C4-2B (cell line): ENCODE measurements at regions not wholly inside any gene's neighbourhood (a gene's known extent, or its start where the extent isn't known, plus 50 kb on each side); places are given as distances from the start of the nearest gene placed in this dataset.

ENCODE experiments used
- ZFX ChIP-seq: fragments of 450-650 bp; IDR thresholded peaks from 2 replicates; pipeline ENCODE4 v1.6.1; 2017
- TF ChIP-seq, protein P1 (sequence below): fragments of 450-650 bp; conservative IDR thresholded peaks from 2 replicates; pipeline ENCODE4 v1.5.1; 2017; ENCODE audit warnings: mild to moderate bottlenecking

GRCh38 chr6:92243315-92243714 lies 1176.0 kb downstream of the EPHA7 start:
- TF ChIP-seq, protein P1, sequence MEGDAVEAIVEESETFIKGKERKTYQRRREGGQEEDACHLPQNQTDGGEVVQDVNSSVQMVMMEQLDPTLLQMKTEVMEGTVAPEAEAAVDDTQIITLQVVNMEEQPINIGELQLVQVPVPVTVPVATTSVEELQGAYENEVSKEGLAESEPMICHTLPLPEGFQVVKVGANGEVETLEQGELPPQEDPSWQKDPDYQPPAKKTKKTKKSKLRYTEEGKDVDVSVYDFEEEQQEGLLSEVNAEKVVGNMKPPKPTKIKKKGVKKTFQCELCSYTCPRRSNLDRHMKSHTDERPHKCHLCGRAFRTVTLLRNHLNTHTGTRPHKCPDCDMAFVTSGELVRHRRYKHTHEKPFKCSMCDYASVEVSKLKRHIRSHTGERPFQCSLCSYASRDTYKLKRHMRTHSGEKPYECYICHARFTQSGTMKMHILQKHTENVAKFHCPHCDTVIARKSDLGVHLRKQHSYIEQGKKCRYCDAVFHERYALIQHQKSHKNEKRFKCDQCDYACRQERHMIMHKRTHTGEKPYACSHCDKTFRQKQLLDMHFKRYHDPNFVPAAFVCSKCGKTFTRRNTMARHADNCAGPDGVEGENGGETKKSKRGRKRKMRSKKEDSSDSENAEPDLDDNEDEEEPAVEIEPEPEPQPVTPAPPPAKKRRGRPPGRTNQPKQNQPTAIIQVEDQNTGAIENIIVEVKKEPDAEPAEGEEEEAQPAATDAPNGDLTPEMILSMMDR = no peak
- no peak for TF ChIP-seq ZFX
